Psoas muscle (tissue), 7 donors: ENCODE measurements at regions not wholly inside any gene's neighbourhood (a gene's known extent, or its start where the extent isn't known, plus 50 kb on each side); places are given as distances from the start of the nearest gene placed in this dataset.

Experiments used
- ATAC-seq, 4 donors: fragments of 200-7000 bp; cut with Tn5 transposase; one replicate each; pipeline ENCODE4 v1.9.1; 2020; ENCODE audit warnings: moderate library complexity in 3 of 4, mild to moderate bottlenecking in 2 of 4
- DNase-seq, 2 donors: peaks; one replicate each; pipeline ENCODE4 v3.0.0-alpha.2; 2020
- H3K27ac ChIP-seq: fragments of 200-600 bp; one replicate; pipeline ENCODE4 v1.8.0; 2022
- H3K27me3 ChIP-seq, 3 donors: fragments of 200-600 bp in 1 of 3; one replicate each; pipeline versions ENCODE4 v1.6.1 to v1.8.0; 2013 to 2022; ENCODE audit warnings: low read length in 2 of 3, mild to moderate bottlenecking in 2 of 3, moderate library complexity in 1 of 3; ENCODE audit not compliant: insufficient read depth in 3 of 3
- H3K36me3 ChIP-seq, 2 donors: fragments of 200-600 bp in 1 of 2; one replicate each; pipeline versions ENCODE4 v1.6.1 to v1.8.0; 2013 to 2022; ENCODE audit warnings: low read depth in 1 of 2, mild to moderate bottlenecking in 1 of 2, moderate library complexity in 1 of 2; ENCODE audit not compliant: insufficient read depth in 1 of 2
- H3K4me1 ChIP-seq: fragments of 200-600 bp; one replicate; pipeline ENCODE4 v1.8.0; 2022
- H3K4me3 ChIP-seq: fragments of 200-600 bp; one replicate; pipeline ENCODE4 v1.8.0; 2022; ENCODE audit warnings: mild to moderate bottlenecking
- H3K9me3 ChIP-seq: fragments of 200-600 bp; one replicate; pipeline ENCODE4 v1.8.0; 2022
- CTCF ChIP-seq: fragments of 200-600 bp; IDR thresholded peaks from one replicate; pipeline ENCODE4 v1.8.0; 2022; ENCODE audit warnings: antibody characterized with exemption
- WGBS, 3 donors: extraction: QIAGEN DNeasy Blood & Tissue Kit; methylation state at CpG; one replicate each; pipeline versions ENCODE4 v1.1.6 to v1.1.7; 2013; 5-methylcytosine and 5-hydroxymethylcytosine counted together
- intact Hi-C, 2 donors: fragments of 100-400 bp; cut with DNase I; formaldehyde crosslinking; loops; one replicate each; pipeline versions ENCODE4 v1.11.0 to v1.14.2; 2022
- donor health status: healthy with polysubstance abuse.
- donor health status: DM: no; HTN: no; CAD: no; lungs with moderate emphysema.
- donor health status: Bipolar disorder and iron deficiency.
- donor health status: healthy.
- donor health status: DM: yes; HTN: yes; CAD: no.
- donor health status: DM: no; HTN: no; CAD: no.
- donor health status: DM: yes; HTN: yes; CAD: no.

GRCh38 chr2:12202313-12203075 lies 456.1 kb downstream of the LPIN1 start:
- 55 to 68% (median 57%) methylated on average over 12 of the region's 12 CpGs for WGBS, 3 donors
- intact Hi-C loops: no loop called here
- Histone ChIP-seq H3K4me3 (no peak overlapping the region), H3K9me3 (peaks cover 5% of the 10 kb centered on the region), H3K27ac (no peak overlapping the region), H3K36me3 (no peaks in the 10 kb centered on the region), H3K4me1 (no peaks in the 10 kb centered on the region), H3K27me3 (no peaks in the 10 kb centered on the region)
- DNase-seq: no peak
- ATAC-seq: no peak
- no peak for TF ChIP-seq CTCF

- H3K4me3 ChIP-seq: no peak overlapping the region
- H3K27ac ChIP-seq: no peak overlapping the region
- intact Hi-C loops: no loop called here
- DNase-seq (no peak), ATAC-seq (no peak)
- no peaks in the 10 kb centered on the region for H3K27me3 ChIP-seq
- no peak for TF ChIP-seq CTCF
- H3K36me3 ChIP-seq: no peaks in the 10 kb centered on the region
- no peaks in the 10 kb centered on the region for H3K9me3 ChIP-seq
- no peaks in the 10 kb centered on the region for H3K4me1 ChIP-seq
- WGBS, 3 donors: 73 to 86% (median 75%) methylated on average over 2 of the region's 2 CpGs
These were observed 457.1 kb downstream of the LPIN1 start for GRCh38 chr2:12203528-12203927.

- H3K4me3 ChIP-seq: no peak overlapping the region
- no peak for DNase-seq
- intact Hi-C loops: no loop called here
- no peak overlapping the region for H3K27ac ChIP-seq
- no peaks in the 10 kb centered on the region for H3K36me3 ChIP-seq
- H3K27me3 ChIP-seq: no peaks in the 10 kb centered on the region
- H3K4me1 ChIP-seq: no peaks in the 10 kb centered on the region
- H3K9me3 ChIP-seq: no peaks in the 10 kb centered on the region
- ATAC-seq: no peak
- no peak for TF ChIP-seq CTCF
- 89 to 96% (median 91%) methylated on average over 3 of the region's 3 CpGs for WGBS, 3 donors
These were observed 458.7 kb downstream of the LPIN1 start for GRCh38 chr2:12205086-12205485.

GRCh38 chr2:12207491-12207890 lies 461.1 kb downstream of the LPIN1 start:
- no peak for DNase-seq
- intact Hi-C loops: no loop called here
- no peaks in the 10 kb centered on the region for H3K27me3 ChIP-seq
- no peak for TF ChIP-seq CTCF
- H3K9me3 ChIP-seq: no peaks in the 10 kb centered on the region
- no peaks in the 10 kb centered on the region for H3K36me3 ChIP-seq
- H3K27ac ChIP-seq: no peak overlapping the region
- no peak overlapping the region for H3K4me3 ChIP-seq
- H3K4me1 ChIP-seq: no peaks in the 10 kb centered on the region
- no peak for ATAC-seq
- WGBS, 3 donors: 74 to 78% (median 78%) methylated on average over 1 of the region's 1 CpG
